ENCODE measurements at regions not wholly inside any gene's neighbourhood (a gene's known extent, or its start where the extent isn't known, plus 50 kb on each side); places are given as distances from the start of the nearest gene placed in this dataset.

- no peaks in the 10 kb centered on the region for H3K9me3 ChIP-seq
- H3K27me3 ChIP-seq = no peaks in the 10 kb centered on the region
- no peaks in the 10 kb centered on the region for H3K36me3 ChIP-seq
- no peak overlapping the region for H3K27ac ChIP-seq
- no peaks in the 10 kb centered on the region for H3K4me1 ChIP-seq
- intact Hi-C loops (cut with DNase I; ENCODE audit: low total_unique reads) = no loop called here
- H3K4me3 ChIP-seq = no peak overlapping the region
- TF ChIP-seq CTCF (IDR thresholded peaks at IDR 0.05) (no peak), POLR2AphosphoS5 (IDR thresholded peaks at IDR 0.05) (no peak), POLR2A (IDR thresholded peaks at IDR 0.05) (no peak)
- no peak for DNase-seq (ENCODE audit: low spot score in 2 of 2)
These were observed 144.7 kb upstream of the FRMD4B start for GRCh38 chr3:69530554-69530953.

GRCh38 chr3:69527498-69527897 lies 141.6 kb upstream of the FRMD4B start:
- Histone ChIP-seq H3K27me3 (no peaks in the 10 kb centered on the region), H3K27ac (no peak overlapping the region), H3K4me1 (no peaks in the 10 kb centered on the region), H3K9me3 (no peaks in the 10 kb centered on the region), H3K36me3 (no peaks in the 10 kb centered on the region), H3K4me3 (no peak overlapping the region)
- intact Hi-C loops (cut with DNase I; ENCODE audit: low total_unique reads) = no loop called here
- no peak for DNase-seq (ENCODE audit: low spot score in 2 of 2)
- TF ChIP-seq POLR2A (IDR thresholded peaks at IDR 0.05) (no peak), POLR2AphosphoS5 (IDR thresholded peaks at IDR 0.05) (no peak), CTCF (IDR thresholded peaks at IDR 0.05) (no peak)

- Histone ChIP-seq H3K4me3 (no peak overlapping the region), H3K36me3 (no peaks in the 10 kb centered on the region), H3K9me3 (no peaks in the 10 kb centered on the region), H3K4me1 (no peaks in the 10 kb centered on the region), H3K27ac (no peak overlapping the region), H3K27me3 (no peaks in the 10 kb centered on the region)
- TF ChIP-seq POLR2A (IDR thresholded peaks at IDR 0.05) (no peak), POLR2AphosphoS5 (IDR thresholded peaks at IDR 0.05) (no peak), CTCF (IDR thresholded peaks at IDR 0.05) (no peak)
- no peak for DNase-seq (ENCODE audit: low spot score in 2 of 2)
- intact Hi-C loops (cut with DNase I; ENCODE audit: low total_unique reads) = no loop called here
These were observed 138.9 kb upstream of the FRMD4B start for GRCh38 chr3:69524816-69525215.

- H3K27me3 ChIP-seq = no peaks in the 10 kb centered on the region
- intact Hi-C loops (cut with DNase I; ENCODE audit: low total_unique reads) = no loop called here
- no peak for DNase-seq (ENCODE audit: low spot score in 2 of 2)
These were observed 135.4 kb upstream of the FRMD4B start for GRCh38 chr3:69521286-69521685.

GRCh38 chr3:69511361-69511760 lies 125.5 kb upstream of the FRMD4B start:
- TF ChIP-seq POLR2AphosphoS5 (IDR thresholded peaks at IDR 0.05) (no peak), CTCF (IDR thresholded peaks at IDR 0.05) (no peak), POLR2A (IDR thresholded peaks at IDR 0.05) (no peak)
- peaks cover 0 to 22% of the 10 kb centered on the region in 2 donors for H3K9me3 ChIP-seq
- no peak overlapping the region for H3K27ac ChIP-seq
- no peaks in the 10 kb centered on the region for H3K4me1 ChIP-seq
- no peaks in the 10 kb centered on the region for H3K36me3 ChIP-seq
- no peak overlapping the region for H3K4me3 ChIP-seq
- no peak for DNase-seq (ENCODE audit: low spot score in 2 of 2)
- intact Hi-C loops (cut with DNase I; ENCODE audit: low total_unique reads) = no loop called here
- no peaks in the 10 kb centered on the region for H3K27me3 ChIP-seq

More at GRCh38 chr3:69521286-69521685, 135.4 kb upstream of the FRMD4B start:
- Histone ChIP-seq H3K36me3 (no peaks in the 10 kb centered on the region), H3K4me1 (no peaks in the 10 kb centered on the region), H3K4me3 (no peak overlapping the region), H3K9me3 (no peaks in the 10 kb centered on the region), H3K27ac (no peak overlapping the region)
- TF ChIP-seq CTCF (IDR thresholded peaks at IDR 0.05) (no peak), POLR2AphosphoS5 (IDR thresholded peaks at IDR 0.05) (no peak), POLR2A (IDR thresholded peaks at IDR 0.05) (no peak)

Data from breast epithelium (tissue), 4 donors.